ENCODE measurements at regions not wholly inside any gene's neighbourhood (a gene's known extent, or its start where the extent isn't known, plus 50 kb on each side); places are given as distances from the start of the nearest gene placed in this dataset.

- TF ChIP-seq CTCF (IDR thresholded peaks at IDR 0.05) (peak; percentile 29 to 64), POLR2A (IDR thresholded peaks at IDR 0.05) (no peak), EP300 (IDR thresholded peaks at IDR 0.05) (no peak)
Observed at GRCh38 chr15:57866149-57866736, 159.7 kb downstream of the POLR2M start.
